Upper lobe of left lung (tissue), 6 donors: ENCODE measurements at regions not wholly inside any gene's neighbourhood (a gene's known extent, or its start where the extent isn't known, plus 50 kb on each side); places are given as distances from the start of the nearest gene placed in this dataset.

Experiments
- ATAC-seq, 2 donors: fragments of 200-7000 bp; cut with Tn5 transposase; one replicate each; pipeline ENCODE4 v1.9.1; 2022; ENCODE audit warnings: mild to moderate bottlenecking in 2 of 2, moderate library complexity in 2 of 2; ENCODE audit not compliant: low FRiP score in 2 of 2
- DNase-seq, 2 donors: peaks; one replicate each; pipeline ENCODE4 v3.0.0-alpha.2; 2019 to 2020
- H3K27ac ChIP-seq, 4 donors: fragments of 200-600 bp; sonication (generic); one replicate each; pipeline ENCODE4 v1.5.1; 2016 to 2019
- H3K27me3 ChIP-seq, 4 donors: fragments of 200-600 bp; sonication (generic); one replicate each; pipeline ENCODE4 v1.5.1; 2017 to 2019
- H3K36me3 ChIP-seq, 4 donors: fragments of 200-600 bp; sonication (generic); one replicate each; pipeline ENCODE4 v1.5.1; 2016 to 2019
- H3K4me1 ChIP-seq, 4 donors: fragments of 200-600 bp; sonication (generic); one replicate each; pipeline ENCODE4 v1.5.1; 2018 to 2019
- H3K4me3 ChIP-seq, 4 donors: fragments of 200-600 bp; sonication (generic); one replicate each; pipeline ENCODE4 v1.5.1; 2017 to 2019; ENCODE audit warnings: mild to moderate bottlenecking in 2 of 4, moderate library complexity in 1 of 4
- H3K9me3 ChIP-seq, 4 donors: fragments of 200-600 bp; sonication (generic); one replicate each; pipeline ENCODE4 v1.5.1; 2018 to 2019
- EP300 ChIP-seq, 4 donors: sonication (generic); formaldehyde crosslinking; IDR thresholded peaks; one replicate each; pipeline ENCODE4 v1.5.1; 2017; ENCODE audit warnings: antibody characterized with exemption in 4 of 4, control low read depth in 2 of 4
- POLR2A ChIP-seq, 4 donors: fragments of 450-650 bp; IDR thresholded peaks; one replicate each; pipeline ENCODE4 v1.5.1; 2016 to 2017; ENCODE audit warnings: antibody characterized with exemption in 4 of 4, mild to moderate bottlenecking in 2 of 4
- POLR2AphosphoS5 ChIP-seq, 2 donors: sonication (generic); formaldehyde crosslinking; IDR thresholded peaks; one replicate each; pipeline ENCODE4 v1.5.1; 2017; ENCODE audit warnings: antibody characterized with exemption in 2 of 2
- WGBS, 2 donors: methylation state at CpG; one replicate each; pipeline ENCODE4 v1.1.5; 2017 to 2018; 5-methylcytosine and 5-hydroxymethylcytosine counted together
- TF ChIP-seq, protein P1 (sequence below), 6 experiments: fragments of 450-650 bp in 4 of 6; fragments of 200-600 bp in 2 of 6; sonication (generic) in 2 of 6; IDR thresholded peaks; one replicate each; pipeline ENCODE4 v1.5.1; 2016 to 2019; ENCODE audit warnings: antibody characterized with exemption in 6 of 6
- donor health status: DM: no; HTN: no; CAD: no; lungs with moderate emphysema.
- donor health status: DM: no; HTN: yes; CAD: no; lungs with severe emphysema.

DNA sequence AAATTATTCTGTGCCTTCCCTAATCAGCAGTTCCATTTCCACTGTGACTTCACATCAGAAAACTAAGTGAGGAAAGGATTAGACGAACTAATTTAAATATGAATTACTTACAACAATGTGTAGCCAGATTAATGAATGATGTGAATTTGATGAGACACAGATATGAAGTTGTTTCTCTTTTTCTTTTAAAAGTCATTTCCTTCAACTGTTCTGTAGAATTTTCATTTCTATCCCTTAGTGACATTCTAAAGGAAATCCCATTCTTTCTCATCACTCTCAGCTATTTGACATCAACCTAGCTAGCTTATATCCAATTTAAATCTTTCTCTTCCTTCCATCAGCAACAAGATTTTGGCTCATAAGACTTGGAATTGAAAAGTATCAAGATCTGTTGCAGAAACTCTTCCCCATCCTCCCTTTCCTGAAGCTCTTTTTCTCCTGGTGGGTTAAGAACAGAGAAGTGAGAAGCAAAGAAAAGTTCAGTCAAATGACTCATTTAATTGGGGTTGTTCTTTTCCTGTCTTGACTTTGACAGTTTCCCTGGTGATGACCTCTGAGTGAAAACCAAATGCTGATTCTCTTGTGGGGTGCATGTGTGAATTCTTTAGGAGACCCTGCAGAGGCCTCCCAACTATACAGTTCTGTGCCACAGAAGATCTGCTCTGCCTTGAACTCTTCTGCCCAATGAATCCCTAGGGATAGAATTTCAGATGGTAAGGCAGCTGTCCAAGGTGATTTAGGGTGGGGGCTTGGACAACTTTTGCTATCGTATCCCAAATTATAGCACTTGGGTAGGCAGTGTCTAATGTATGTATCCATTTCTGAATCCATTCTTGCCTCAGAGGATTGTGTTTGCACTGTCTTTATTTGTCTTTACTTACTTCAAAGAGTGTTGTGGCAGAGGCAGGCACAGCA lies 232.5 kb upstream of the GPRIN3 start:
- WGBS, 2 donors = 74 to 80% methylated on average over 2 of the region's 2 CpGs
- no peak for TF ChIP-seq POLR2AphosphoS5 (IDR thresholded peaks at IDR 0.05)
- TF ChIP-seq, protein P1, sequence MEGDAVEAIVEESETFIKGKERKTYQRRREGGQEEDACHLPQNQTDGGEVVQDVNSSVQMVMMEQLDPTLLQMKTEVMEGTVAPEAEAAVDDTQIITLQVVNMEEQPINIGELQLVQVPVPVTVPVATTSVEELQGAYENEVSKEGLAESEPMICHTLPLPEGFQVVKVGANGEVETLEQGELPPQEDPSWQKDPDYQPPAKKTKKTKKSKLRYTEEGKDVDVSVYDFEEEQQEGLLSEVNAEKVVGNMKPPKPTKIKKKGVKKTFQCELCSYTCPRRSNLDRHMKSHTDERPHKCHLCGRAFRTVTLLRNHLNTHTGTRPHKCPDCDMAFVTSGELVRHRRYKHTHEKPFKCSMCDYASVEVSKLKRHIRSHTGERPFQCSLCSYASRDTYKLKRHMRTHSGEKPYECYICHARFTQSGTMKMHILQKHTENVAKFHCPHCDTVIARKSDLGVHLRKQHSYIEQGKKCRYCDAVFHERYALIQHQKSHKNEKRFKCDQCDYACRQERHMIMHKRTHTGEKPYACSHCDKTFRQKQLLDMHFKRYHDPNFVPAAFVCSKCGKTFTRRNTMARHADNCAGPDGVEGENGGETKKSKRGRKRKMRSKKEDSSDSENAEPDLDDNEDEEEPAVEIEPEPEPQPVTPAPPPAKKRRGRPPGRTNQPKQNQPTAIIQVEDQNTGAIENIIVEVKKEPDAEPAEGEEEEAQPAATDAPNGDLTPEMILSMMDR (IDR thresholded peaks at IDR 0.05) = no peak
- TF ChIP-seq EP300 (IDR thresholded peaks at IDR 0.05) = no peak
- no peak for TF ChIP-seq POLR2A (IDR thresholded peaks at IDR 0.05)
- peak overlapping the region in 1 of 4 donors; percentile 5 for H3K27ac ChIP-seq
- H3K4me3 ChIP-seq = no peak overlapping the region
- peaks cover 0 to 5% (median 0%) of the 10 kb centered on the region in 4 donors for H3K9me3 ChIP-seq
- no peaks in the 10 kb centered on the region for H3K36me3 ChIP-seq
- no peaks in the 10 kb centered on the region for H3K27me3 ChIP-seq
- no peaks in the 10 kb centered on the region for H3K4me1 ChIP-seq
- ATAC-seq = no peak
- no peak for DNase-seq

DNA sequence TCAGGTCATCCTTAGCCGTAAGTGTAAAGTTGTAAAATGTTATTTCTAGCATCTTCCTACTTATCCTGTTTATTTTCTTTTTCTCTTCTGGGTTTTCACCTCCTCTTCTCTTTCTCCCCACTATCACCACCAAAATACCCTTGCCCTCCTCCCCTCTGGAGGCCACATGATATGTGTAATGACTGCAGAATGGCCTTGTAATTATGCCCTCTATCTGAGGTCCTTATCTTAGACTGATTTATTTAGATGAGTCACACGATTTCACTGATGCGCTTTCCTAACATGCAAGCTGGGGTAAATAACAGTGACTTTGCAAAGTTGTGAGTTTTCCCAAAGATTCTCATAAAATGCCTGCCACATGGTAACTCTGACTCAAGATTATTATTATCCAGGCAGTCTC lies 231.8 kb upstream of the GPRIN3 start:
- ATAC-seq (no peak), DNase-seq (no peak)
- Histone ChIP-seq H3K9me3 (peaks cover 0 to 5% (median 0%) of the 10 kb centered on the region in 4 donors), H3K27ac (peak overlapping the region in 1 of 4 donors; percentile 5), H3K36me3 (no peaks in the 10 kb centered on the region), H3K27me3 (no peaks in the 10 kb centered on the region), H3K4me1 (no peaks in the 10 kb centered on the region), H3K4me3 (no peak overlapping the region)
- TF ChIP-seq, protein P1 (IDR thresholded peaks at IDR 0.05) = no peak
- no peak for TF ChIP-seq POLR2A (IDR thresholded peaks at IDR 0.05)
- TF ChIP-seq EP300 (IDR thresholded peaks at IDR 0.05) = no peak
- no peak for TF ChIP-seq POLR2AphosphoS5 (IDR thresholded peaks at IDR 0.05)
- 67 to 76% methylated on average over 3 of the region's 3 CpGs for WGBS, 2 donors

DNA sequence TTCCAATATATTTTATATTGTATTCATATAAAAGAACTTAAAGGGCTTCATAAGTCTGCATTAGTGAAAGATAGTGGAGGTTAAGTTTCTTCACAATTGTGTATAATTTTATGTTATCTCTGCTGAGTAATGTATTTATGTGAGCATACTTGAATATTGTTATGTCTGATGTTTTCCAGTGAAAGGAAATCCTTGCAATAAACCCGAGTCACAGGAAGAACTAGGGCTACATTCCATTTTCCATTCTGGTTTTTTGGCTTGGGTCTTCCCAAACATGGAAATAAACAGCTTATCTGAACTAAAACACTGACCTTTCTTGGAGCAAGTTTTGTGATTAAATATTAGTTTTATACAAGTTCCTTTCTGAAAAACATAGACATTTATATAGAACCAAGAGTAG lies 231.3 kb upstream of the GPRIN3 start:
- 24 to 54% methylated on average over 1 of the region's 1 CpG for WGBS, 2 donors
- Histone ChIP-seq H3K4me3 (no peak overlapping the region), H3K9me3 (peaks cover 0 to 5% (median 0%) of the 10 kb centered on the region in 4 donors), H3K27ac (no peak overlapping the region), H3K36me3 (no peaks in the 10 kb centered on the region), H3K4me1 (no peaks in the 10 kb centered on the region), H3K27me3 (no peaks in the 10 kb centered on the region)
- ATAC-seq (no peak), DNase-seq (no peak)
- TF ChIP-seq, protein P1 (IDR thresholded peaks at IDR 0.05) = no peak

DNA sequence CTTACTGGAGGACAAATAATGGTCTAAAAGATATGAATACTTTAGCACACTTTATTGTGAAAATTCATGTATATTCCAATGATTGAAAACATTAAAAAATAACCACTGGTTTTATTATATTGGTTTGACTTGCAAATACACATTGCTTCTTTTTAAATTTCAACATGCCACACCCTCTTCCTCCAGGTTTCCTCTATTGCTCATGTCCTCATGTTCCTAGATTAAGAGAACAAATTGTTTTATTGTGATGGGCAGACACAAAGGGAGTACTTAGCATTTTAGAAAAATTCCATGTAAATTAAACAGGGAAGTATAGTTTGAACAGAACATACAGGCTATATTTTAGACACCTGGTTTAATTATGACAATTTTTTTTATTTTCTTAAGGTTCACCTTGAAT lies 230.6 kb upstream of the GPRIN3 start:
- no peak for DNase-seq
- Histone ChIP-seq H3K27ac (no peak overlapping the region), H3K4me3 (no peak overlapping the region), H3K36me3 (no peaks in the 10 kb centered on the region), H3K27me3 (no peaks in the 10 kb centered on the region), H3K9me3 (peaks cover 0 to 5% (median 0%) of the 10 kb centered on the region in 4 donors), H3K4me1 (no peaks in the 10 kb centered on the region)
- ATAC-seq = no peak
- TF ChIP-seq POLR2A (IDR thresholded peaks at IDR 0.05) = no peak
- no peak for TF ChIP-seq POLR2AphosphoS5 (IDR thresholded peaks at IDR 0.05)
- TF ChIP-seq, protein P1 (IDR thresholded peaks at IDR 0.05) = no peak
- no peak for TF ChIP-seq EP300 (IDR thresholded peaks at IDR 0.05)

DNA sequence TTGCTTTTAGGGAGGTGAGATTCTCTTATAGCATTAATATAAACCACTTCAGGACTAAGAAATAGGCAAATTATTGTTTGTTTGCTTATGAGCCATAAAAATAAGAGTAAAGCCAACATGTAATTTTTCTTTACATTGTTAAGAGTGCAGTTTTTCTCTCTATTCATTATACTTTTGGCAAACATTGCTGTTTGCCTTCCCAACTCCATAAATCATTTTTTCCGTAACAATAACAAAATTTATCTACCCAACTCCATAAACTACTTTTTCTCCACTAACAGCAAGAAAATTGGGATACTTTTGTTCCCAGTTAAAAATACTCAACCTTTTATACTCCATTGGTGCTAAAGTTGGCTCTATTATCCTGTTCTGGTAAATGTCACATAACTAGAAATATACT lies 229.7 kb upstream of the GPRIN3 start:
- H3K9me3 ChIP-seq = no peaks in the 10 kb centered on the region
- no peak for DNase-seq
- ATAC-seq = no peak
- WGBS, 2 donors = 77 to 86% methylated on average over 1 of the region's 1 CpG
- no peaks in the 10 kb centered on the region for H3K27me3 ChIP-seq
- H3K4me3 ChIP-seq = no peak overlapping the region
- H3K36me3 ChIP-seq = no peaks in the 10 kb centered on the region
- no peak overlapping the region for H3K27ac ChIP-seq
- no peaks in the 10 kb centered on the region for H3K4me1 ChIP-seq
- TF ChIP-seq, protein P1 (IDR thresholded peaks at IDR 0.05) = no peak
- TF ChIP-seq POLR2AphosphoS5 (IDR thresholded peaks at IDR 0.05) (no peak), EP300 (IDR thresholded peaks at IDR 0.05) (no peak), POLR2A (IDR thresholded peaks at IDR 0.05) (no peak)
